HG02610 (cell line): ENCODE measurements at regions not wholly inside any gene's neighbourhood (a gene's known extent, or its start where the extent isn't known, plus 50 kb on each side); places are given as distances from the start of the nearest gene placed in this dataset.
A peak's percentile ranks its signal among the peaks of the same experiment; 100 is the strongest.

Experiments
- ATAC-seq: cut with Tn5 transposase; IDR thresholded peaks from one replicate; pipeline ENCODE4 v1.9.1; 2021; ENCODE audit warnings: mild to moderate bottlenecking, moderate library complexity; ENCODE audit not compliant: unreplicated experiment

- ATAC-seq = no peak
Measured at GRCh38 chr6:85396159-85396808, 53.6 kb upstream of the NT5E start.

GRCh38 chr6:85395746-85396145 lies 54.1 kb upstream of the NT5E start:
- ATAC-seq = no peak

- ATAC-seq = no peak
Measured at GRCh38 chr6:85394853-85395538, 54.9 kb upstream of the NT5E start.

GRCh38 chr6:85394199-85394598 lies 55.7 kb upstream of the NT5E start:
- ATAC-seq = no peak

GRCh38 chr6:85392379-85392778 lies 57.5 kb upstream of the NT5E start:
- no peak for ATAC-seq

GRCh38 chr6:85390775-85391174 lies 59.1 kb upstream of the NT5E start:
- no peak for ATAC-seq

- no peak for ATAC-seq
Measured at GRCh38 chr6:85390105-85390728, 59.7 kb upstream of the NT5E start.

GRCh38 chr6:85389151-85389797 lies 60.6 kb upstream of the NT5E start:
- no peak for ATAC-seq

GRCh38 chr6:85388531-85388930 lies 61.4 kb upstream of the NT5E start:
- ATAC-seq = no peak

- no peak for ATAC-seq
Measured at GRCh38 chr6:85385636-85386315, 64.1 kb upstream of the NT5E start.

- no peak for ATAC-seq
Measured at GRCh38 chr6:85383042-85383441, 66.8 kb upstream of the NT5E start.

GRCh38 chr6:85382541-85382940 lies 67.3 kb upstream of the NT5E start:
- ATAC-seq = no peak

- ATAC-seq = no peak
Measured at GRCh38 chr6:85372915-85373270, 77.0 kb upstream of the NT5E start.

GRCh38 chr6:85372188-85372914 lies 77.5 kb upstream of the NT5E start:
- ATAC-seq = no peak

GRCh38 chr6:85368631-85369030 lies 81.3 kb upstream of the NT5E start:
- no peak for ATAC-seq

- peak; percentile 76 for ATAC-seq
Measured at GRCh38 chr6:85364344-85364743, 85.5 kb upstream of the NT5E start.

- no peak for ATAC-seq
Measured at GRCh38 chr6:85363870-85364269, 86.0 kb upstream of the NT5E start.

GRCh38 chr6:85362652-85363310 lies 87.1 kb upstream of the NT5E start:
- ATAC-seq = no peak

GRCh38 chr6:85361643-85362014 lies 88.3 kb upstream of the NT5E start:
- ATAC-seq = no peak
